Activated CD8-positive, alpha-beta memory T cell treated with anti-CD3 and anti-CD28 coated beads, Interleukin-2, amount 10 ng/mL, durations not matched to agents 7 days and 5 days (primary cell): ENCODE measurements at regions not wholly inside any gene's neighbourhood (a gene's known extent, or its start where the extent isn't known, plus 50 kb on each side); places are given as distances from the start of the nearest gene placed in this dataset.

ENCODE experiments used
- ATAC-seq: fragments of 150-1000 bp; cut with Tn5 transposase; one replicate; pipeline ENCODE4 v1.10.0; 2021; ENCODE audit warnings: moderate library complexity
- CTCF ChIA-PET: fragments of 350-600 bp; sonication (Branson Sonifier 250); formaldehyde crosslinking; loops from one replicate; lab custom pipeline; 2021; ENCODE audit warnings: antibody characterized with exemption; lab: Charles Lee
- DNase-seq: peaks from one replicate; pipeline ENCODE4 v3.0.0-alpha.2; 2020
- H3K27ac Mint-ChIP-seq: one replicate; pipeline ENCODE4 v1.8.0; 2021; ENCODE audit warnings: mild to moderate bottlenecking, mixed read lengths
- H3K27me3 Mint-ChIP-seq: one replicate; pipeline ENCODE4 v1.8.0; 2021; ENCODE audit warnings: mixed read lengths
- H3K36me3 Mint-ChIP-seq: one replicate; pipeline ENCODE4 v1.8.0; 2021; ENCODE audit warnings: mild to moderate bottlenecking, mixed read lengths
- H3K4me1 Mint-ChIP-seq: one replicate; pipeline ENCODE4 v1.8.0; 2021; ENCODE audit warnings: mixed read lengths
- H3K4me3 Mint-ChIP-seq: one replicate; pipeline ENCODE4 v1.8.0; 2021; ENCODE audit warnings: mild to moderate bottlenecking, moderate library complexity, mixed read lengths
- H3K9me3 Mint-ChIP-seq: one replicate; pipeline ENCODE4 v1.8.0; 2022; ENCODE audit warnings: low read depth, mixed read lengths

- Mint-ChIP-seq H3K4me3 (no peak overlapping the region), H3K36me3 (no peaks in the 10 kb centered on the region), H3K27me3 (no peaks in the 10 kb centered on the region), H3K27ac (no peak overlapping the region), H3K4me1 (no peaks in the 10 kb centered on the region), H3K9me3 (peaks cover 2% of the 10 kb centered on the region)
- ATAC-seq: no peak
- CTCF ChIA-PET: no interaction called here
- no peak for DNase-seq
Observed at GRCh38 chr4:13196721-13197120, 287.4 kb downstream of the RAB28 start.

- no peak for ATAC-seq
- no peak overlapping the region for H3K4me3 Mint-ChIP-seq
- H3K27me3 Mint-ChIP-seq: no peaks in the 10 kb centered on the region
- no peak for DNase-seq
- CTCF ChIA-PET: no interaction called here
- no peaks in the 10 kb centered on the region for H3K4me1 Mint-ChIP-seq
- peaks cover 2% of the 10 kb centered on the region for H3K9me3 Mint-ChIP-seq
- H3K27ac Mint-ChIP-seq: no peak overlapping the region
- no peaks in the 10 kb centered on the region for H3K36me3 Mint-ChIP-seq
Observed at GRCh38 chr4:13193662-13194061, 290.5 kb downstream of the RAB28 start.

GRCh38 chr4:13190093-13190721 is 293.9 kb downstream of the RAB28 start:
- H3K36me3 Mint-ChIP-seq: no peaks in the 10 kb centered on the region
- CTCF ChIA-PET: no interaction called here
- H3K4me1 Mint-ChIP-seq: no peaks in the 10 kb centered on the region
- no peak for DNase-seq
- H3K4me3 Mint-ChIP-seq: no peak overlapping the region
- no peaks in the 10 kb centered on the region for H3K27me3 Mint-ChIP-seq
- ATAC-seq: no peak
- no peak overlapping the region for H3K27ac Mint-ChIP-seq
- H3K9me3 Mint-ChIP-seq: no peaks in the 10 kb centered on the region

- Mint-ChIP-seq H3K9me3 (no peaks in the 10 kb centered on the region), H3K4me1 (no peaks in the 10 kb centered on the region), H3K4me3 (no peak overlapping the region), H3K36me3 (no peaks in the 10 kb centered on the region), H3K27ac (no peak overlapping the region), H3K27me3 (no peaks in the 10 kb centered on the region)
- CTCF ChIA-PET: no interaction called here
- DNase-seq (no peak), ATAC-seq (no peak)
Observed at GRCh38 chr4:13184199-13184598, 299.9 kb downstream of the RAB28 start.

GRCh38 chr4:13182133-13182532 is 302.0 kb downstream of the RAB28 start:
- DNase-seq (no peak), ATAC-seq (no peak)
- no peaks in the 10 kb centered on the region for H3K4me1 Mint-ChIP-seq
- CTCF ChIA-PET: no interaction called here
- H3K27ac Mint-ChIP-seq: no peak overlapping the region
- no peaks in the 10 kb centered on the region for H3K27me3 Mint-ChIP-seq
- no peaks in the 10 kb centered on the region for H3K36me3 Mint-ChIP-seq
- no peak overlapping the region for H3K4me3 Mint-ChIP-seq
- no peaks in the 10 kb centered on the region for H3K9me3 Mint-ChIP-seq

- no peak overlapping the region for H3K4me3 Mint-ChIP-seq
- no peak overlapping the region for H3K27ac Mint-ChIP-seq
- no peaks in the 10 kb centered on the region for H3K36me3 Mint-ChIP-seq
- H3K9me3 Mint-ChIP-seq: no peaks in the 10 kb centered on the region
- ATAC-seq: no peak
- DNase-seq: no peak
- H3K4me1 Mint-ChIP-seq: no peaks in the 10 kb centered on the region
- CTCF ChIA-PET: no interaction called here
- H3K27me3 Mint-ChIP-seq: no peaks in the 10 kb centered on the region
Observed at GRCh38 chr4:13181681-13182080, 302.5 kb downstream of the RAB28 start.

GRCh38 chr4:13180701-13181100 is 303.4 kb downstream of the RAB28 start:
- Mint-ChIP-seq H3K4me1 (no peaks in the 10 kb centered on the region), H3K9me3 (no peaks in the 10 kb centered on the region), H3K27me3 (no peaks in the 10 kb centered on the region), H3K36me3 (no peaks in the 10 kb centered on the region), H3K27ac (no peak overlapping the region), H3K4me3 (no peak overlapping the region)
- CTCF ChIA-PET: no interaction called here
- ATAC-seq (no peak), DNase-seq (no peak)

- Mint-ChIP-seq H3K4me1 (no peaks in the 10 kb centered on the region), H3K9me3 (no peaks in the 10 kb centered on the region), H3K4me3 (no peak overlapping the region), H3K36me3 (no peaks in the 10 kb centered on the region), H3K27me3 (no peaks in the 10 kb centered on the region), H3K27ac (no peak overlapping the region)
- CTCF ChIA-PET: no interaction called here
- DNase-seq (no peak), ATAC-seq (no peak)
Observed at GRCh38 chr4:13178621-13179020, 305.5 kb downstream of the RAB28 start.

- no peaks in the 10 kb centered on the region for H3K9me3 Mint-ChIP-seq
- no peaks in the 10 kb centered on the region for H3K4me1 Mint-ChIP-seq
- CTCF ChIA-PET: no interaction called here
- no peaks in the 10 kb centered on the region for H3K36me3 Mint-ChIP-seq
- no peak for ATAC-seq
- H3K27ac Mint-ChIP-seq: no peak overlapping the region
- H3K4me3 Mint-ChIP-seq: no peak overlapping the region
- no peaks in the 10 kb centered on the region for H3K27me3 Mint-ChIP-seq
- DNase-seq: no peak
Observed at GRCh38 chr4:13176741-13177142, 307.4 kb downstream of the RAB28 start.

- Mint-ChIP-seq H3K36me3 (no peaks in the 10 kb centered on the region), H3K4me1 (no peaks in the 10 kb centered on the region), H3K27me3 (no peaks in the 10 kb centered on the region), H3K4me3 (no peak overlapping the region), H3K9me3 (no peaks in the 10 kb centered on the region), H3K27ac (no peak overlapping the region)
- CTCF ChIA-PET: no interaction called here
- DNase-seq: no peak
- ATAC-seq: no peak
Observed at GRCh38 chr4:13174926-13175325, 309.2 kb downstream of the RAB28 start.

- Mint-ChIP-seq H3K27me3 (no peaks in the 10 kb centered on the region), H3K36me3 (no peaks in the 10 kb centered on the region), H3K4me1 (no peaks in the 10 kb centered on the region), H3K9me3 (no peaks in the 10 kb centered on the region), H3K4me3 (no peak overlapping the region), H3K27ac (no peak overlapping the region)
- DNase-seq (no peak), ATAC-seq (no peak)
- CTCF ChIA-PET: no interaction called here
Observed at GRCh38 chr4:13174001-13174400, 310.1 kb downstream of the RAB28 start.

GRCh38 chr4:13171292-13172057 is 312.7 kb downstream of the RAB28 start:
- no peaks in the 10 kb centered on the region for H3K4me1 Mint-ChIP-seq
- H3K27ac Mint-ChIP-seq: no peak overlapping the region
- H3K9me3 Mint-ChIP-seq: no peaks in the 10 kb centered on the region
- H3K36me3 Mint-ChIP-seq: no peaks in the 10 kb centered on the region
- no peaks in the 10 kb centered on the region for H3K27me3 Mint-ChIP-seq
- DNase-seq (no peak), ATAC-seq (no peak)
- H3K4me3 Mint-ChIP-seq: no peak overlapping the region
- CTCF ChIA-PET: no interaction called here

GRCh38 chr4:13169731-13170525 is 314.2 kb downstream of the RAB28 start:
- Mint-ChIP-seq H3K36me3 (no peaks in the 10 kb centered on the region), H3K4me1 (no peaks in the 10 kb centered on the region), H3K9me3 (no peaks in the 10 kb centered on the region), H3K27me3 (no peaks in the 10 kb centered on the region), H3K27ac (no peak overlapping the region), H3K4me3 (no peak overlapping the region)
- CTCF ChIA-PET: no interaction called here
- no peak for ATAC-seq
- no peak for DNase-seq

GRCh38 chr4:13168326-13168725 is 315.8 kb downstream of the RAB28 start:
- H3K9me3 Mint-ChIP-seq: no peaks in the 10 kb centered on the region
- no peaks in the 10 kb centered on the region for H3K4me1 Mint-ChIP-seq
- no peak for DNase-seq
- no peaks in the 10 kb centered on the region for H3K36me3 Mint-ChIP-seq
- no peak overlapping the region for H3K4me3 Mint-ChIP-seq
- CTCF ChIA-PET: no interaction called here
- no peak overlapping the region for H3K27ac Mint-ChIP-seq
- no peaks in the 10 kb centered on the region for H3K27me3 Mint-ChIP-seq
- no peak for ATAC-seq
